ENCODE measurements at regions not wholly inside any gene's neighbourhood (a gene's known extent, or its start where the extent isn't known, plus 50 kb on each side); places are given as distances from the start of the nearest gene placed in this dataset.
A peak's percentile ranks its signal among the peaks of the same experiment; 100 is the strongest.

DNA sequence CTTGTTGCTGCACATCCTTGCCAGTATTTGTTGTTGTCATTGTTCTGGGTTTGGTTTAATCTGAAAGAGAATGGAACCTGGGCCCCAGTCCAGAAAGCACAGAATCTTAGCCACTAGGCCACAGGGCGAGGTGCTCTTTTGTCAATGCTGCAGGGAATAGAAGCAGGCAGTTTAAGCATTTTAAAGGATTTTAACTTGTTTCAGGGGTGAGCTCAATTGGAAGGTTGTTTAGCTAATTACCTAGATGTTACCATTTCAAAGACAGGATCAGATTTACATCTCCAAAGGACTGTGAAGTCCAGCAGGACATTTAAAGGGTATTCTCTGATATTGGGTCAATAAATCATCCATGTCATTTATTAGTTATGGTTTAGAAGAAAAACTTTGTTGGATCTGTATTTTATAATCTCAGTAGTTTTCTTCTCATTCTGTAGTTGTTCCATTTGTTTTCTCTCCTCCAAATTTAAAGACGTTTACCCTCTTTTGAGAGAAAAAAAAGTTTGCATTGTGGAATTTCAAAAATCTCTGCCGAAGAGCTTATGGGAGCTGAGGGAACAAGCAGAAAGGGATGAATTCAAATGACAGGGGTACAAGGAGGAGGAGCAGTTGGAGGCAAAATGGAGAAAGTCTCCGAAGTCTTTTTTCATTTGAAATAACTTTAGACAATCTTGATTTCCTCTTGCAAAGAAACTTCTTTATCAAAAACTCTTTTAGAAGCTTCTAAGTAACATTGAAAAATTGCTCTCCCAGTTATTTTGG, 57.5 kb upstream of the FAM47C start:
- DNase-seq: no peak

DNA sequence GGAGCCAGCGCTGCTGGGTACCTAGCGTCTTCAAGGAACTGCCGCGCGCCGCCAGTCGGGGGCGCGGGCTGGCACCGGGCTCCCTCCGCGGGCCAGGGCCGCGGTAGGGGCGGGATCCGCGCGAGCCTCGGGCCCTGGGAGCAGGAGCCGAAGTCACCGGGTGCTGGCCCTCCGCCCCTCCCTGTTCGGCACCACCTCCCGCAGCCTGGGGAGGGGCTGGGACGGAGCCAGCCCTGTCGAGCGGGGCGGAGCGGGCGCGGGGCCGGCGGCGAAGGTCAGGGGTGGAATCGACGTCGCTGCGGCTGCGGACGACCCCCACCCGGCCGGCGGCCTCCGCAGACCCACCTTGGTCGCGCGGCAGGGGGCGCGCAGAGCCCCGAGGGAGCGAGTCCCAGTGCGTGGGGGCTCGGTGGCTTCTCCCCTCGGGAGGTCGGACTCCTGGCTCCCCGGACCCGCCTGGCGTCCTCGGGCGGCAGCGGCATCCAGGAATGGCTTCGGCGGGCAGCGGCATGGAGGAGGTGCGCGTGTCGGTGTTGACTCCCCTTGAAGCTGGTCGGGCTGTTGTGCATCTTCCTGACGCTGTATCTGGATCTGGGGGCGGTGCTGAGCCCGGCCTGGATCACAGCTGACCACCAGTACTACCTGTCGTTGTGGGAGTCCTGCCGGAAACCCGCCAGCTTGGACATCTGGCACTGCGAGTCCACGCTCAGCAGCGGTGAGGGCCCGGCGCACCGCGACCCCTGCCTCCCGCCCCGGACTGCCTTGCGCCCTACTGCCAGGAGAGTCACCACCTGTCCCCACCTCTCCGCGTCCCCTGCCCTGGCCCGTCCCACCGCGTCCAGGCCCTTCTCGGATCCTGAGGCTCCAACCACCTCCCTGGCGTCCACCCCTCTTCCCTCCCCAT, 50.5 kb upstream of the FAM47C start:
- DNase-seq: peak; percentile 17

Measured in right hindlimb (tissue), 1 donor.